ENCODE measurements at regions not wholly inside any gene's neighbourhood (a gene's known extent, or its start where the extent isn't known, plus 50 kb on each side); places are given as distances from the start of the nearest gene placed in this dataset.

- peak; percentile 15 for DNase-seq (ENCODE audit: low read depth)
Observed at GRCh38 chr20:60845146-60845545, 406.9 kb upstream of the CDH4 start.

- DNase-seq (ENCODE audit: low read depth) = no peak
Observed at GRCh38 chr20:60851826-60852704, 400.0 kb upstream of the CDH4 start.

GRCh38 chr20:60857708-60858107 lies 394.4 kb upstream of the CDH4 start:
- DNase-seq (ENCODE audit: low read depth) = peak; percentile 75

DNA sequence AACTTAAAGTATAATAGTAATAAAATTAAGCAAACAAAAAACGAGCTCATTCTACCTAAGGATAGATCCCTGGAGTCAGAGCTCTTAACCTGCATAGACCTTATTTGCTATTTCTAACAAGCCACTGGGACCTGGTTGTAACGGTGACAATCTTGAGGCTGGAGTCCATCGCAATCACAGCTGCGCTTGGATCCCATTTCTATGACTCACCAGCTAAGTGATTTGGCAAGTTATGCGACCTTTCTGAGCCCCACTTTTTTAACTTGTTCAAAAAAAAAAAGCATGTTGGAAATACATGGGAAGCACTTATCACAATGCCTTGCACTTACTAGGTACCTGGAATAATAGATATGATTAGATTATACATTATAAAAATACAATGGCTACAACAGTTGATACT lies 389.5 kb upstream of the CDH4 start:
- DNase-seq (ENCODE audit: low read depth) = peak; percentile 53

DNA sequence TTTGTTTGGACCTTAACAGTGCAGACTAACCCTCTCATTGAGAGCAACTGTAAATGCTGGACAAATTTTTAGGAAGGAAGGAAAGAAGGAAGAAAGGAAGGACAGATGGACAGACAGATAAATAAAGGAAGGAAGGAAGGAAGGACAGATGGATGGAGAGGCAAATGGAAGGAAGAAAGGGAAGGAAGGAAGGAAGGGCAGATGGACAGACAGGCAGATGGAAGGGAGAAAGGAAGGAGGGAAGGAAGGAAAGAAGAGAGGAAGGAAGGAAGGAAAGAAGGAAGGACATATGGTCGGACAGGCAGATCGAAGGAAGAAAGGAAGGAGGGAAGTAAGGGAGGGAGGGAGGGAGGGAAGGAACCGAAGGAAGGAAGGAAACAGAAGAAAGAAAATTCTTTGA lies 388.5 kb upstream of the CDH4 start:
- DNase-seq (ENCODE audit: low read depth) = no peak

DNA sequence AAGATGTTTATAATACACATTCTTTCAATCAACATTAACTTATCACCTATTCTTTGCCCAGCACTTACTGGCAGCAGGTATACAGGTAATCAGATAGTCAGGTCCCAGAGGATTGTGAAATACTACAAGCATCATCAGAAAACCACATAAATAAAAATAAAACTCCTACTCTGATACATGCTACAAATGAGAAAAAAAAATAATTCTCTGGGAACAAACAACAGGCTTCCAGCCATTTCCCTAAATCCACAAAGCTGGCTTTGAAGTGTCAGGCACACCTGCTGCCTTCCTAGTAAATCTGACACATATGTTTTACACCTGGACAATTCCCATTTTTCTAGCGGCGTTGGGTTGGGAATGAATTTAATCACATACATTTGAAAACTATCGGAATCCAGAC lies 384.5 kb upstream of the CDH4 start:
- DNase-seq (ENCODE audit: low read depth) = no peak

- DNase-seq (ENCODE audit: low read depth) = peak; percentile 45
Observed at GRCh38 chr20:60868316-60868891, 383.7 kb upstream of the CDH4 start.

- DNase-seq (ENCODE audit: low read depth) = no peak
Observed at GRCh38 chr20:60869087-60869486, 383.0 kb upstream of the CDH4 start.

DNA sequence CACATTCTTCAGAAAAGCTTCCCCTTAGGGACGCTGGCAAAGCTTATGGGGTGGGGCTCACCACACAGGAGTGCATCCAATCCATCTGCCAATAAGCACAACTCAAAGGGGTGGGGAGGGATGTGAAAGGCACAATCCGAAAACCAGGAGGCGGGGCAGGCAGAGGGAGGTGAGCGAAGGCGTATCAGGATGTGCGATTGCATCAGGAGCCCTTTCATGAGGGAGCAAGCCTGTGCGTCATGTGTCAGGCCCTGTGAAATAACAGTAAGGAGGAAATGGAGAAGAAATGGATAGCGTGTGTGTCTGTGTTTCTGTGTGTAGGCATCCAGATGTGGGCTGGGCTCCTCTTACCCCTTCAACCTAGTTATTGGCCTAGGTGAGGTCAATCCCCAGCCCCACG lies 382.4 kb upstream of the CDH4 start:
- DNase-seq (ENCODE audit: low read depth) = peak; percentile 62

DNA sequence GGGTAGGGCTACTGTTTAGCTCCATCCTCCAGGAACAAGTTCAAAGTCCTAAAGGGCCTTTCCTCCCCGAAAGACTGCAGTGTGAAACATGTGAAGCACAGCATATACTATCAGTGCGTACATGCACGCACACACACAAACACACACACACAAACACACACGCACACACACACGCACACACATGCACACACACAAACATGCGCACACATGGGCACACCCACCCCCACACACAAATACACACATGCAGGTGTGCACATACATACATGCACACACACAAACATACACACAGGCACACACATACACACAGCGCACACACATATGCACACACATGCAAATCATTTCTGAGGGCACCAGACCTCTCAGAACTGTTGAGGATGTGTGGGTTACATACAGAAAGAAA lies 382.0 kb upstream of the CDH4 start:
- no peak for DNase-seq (ENCODE audit: low read depth)

- no peak for DNase-seq (ENCODE audit: low read depth)
Observed at GRCh38 chr20:60872224-60872623, 379.8 kb upstream of the CDH4 start.

DNA sequence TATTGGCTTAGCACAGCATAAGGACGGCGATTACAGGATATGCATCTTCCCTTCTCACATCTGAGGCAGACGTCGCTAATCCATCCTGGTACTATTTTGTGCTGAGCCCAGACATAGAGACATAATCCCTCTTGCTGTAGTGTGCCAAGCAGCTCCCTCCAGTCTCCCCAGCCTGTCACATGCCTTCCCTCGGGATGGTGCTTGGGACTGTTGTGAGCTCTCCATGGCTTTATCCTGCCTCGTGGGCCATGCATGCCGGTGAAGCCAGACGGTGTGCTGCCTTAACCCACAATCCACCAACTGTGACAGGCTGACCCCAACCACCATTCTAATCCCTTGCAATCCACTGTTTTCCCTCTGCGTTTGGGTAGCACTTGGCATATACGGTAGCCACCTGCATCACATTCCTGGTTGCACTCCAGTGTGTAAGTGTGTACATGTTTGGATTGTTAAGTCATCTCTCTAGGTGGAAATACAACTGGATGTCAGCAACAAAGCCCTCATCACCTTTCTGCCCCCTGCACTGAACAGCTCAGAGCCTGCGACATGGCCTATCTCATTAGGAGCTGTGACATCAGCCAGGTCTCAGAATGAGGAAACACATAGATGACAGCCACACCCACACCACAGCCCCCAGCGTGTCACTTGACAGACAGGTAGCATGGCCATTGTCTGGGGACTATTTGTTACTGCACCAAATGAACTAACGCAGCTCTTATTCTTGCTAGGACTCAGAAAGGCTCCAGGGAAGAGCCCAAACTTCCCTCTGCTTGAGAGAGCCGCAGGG lies 374.8 kb upstream of the CDH4 start:
- DNase-seq (ENCODE audit: low read depth) = no peak

- DNase-seq (ENCODE audit: low read depth) = peak; percentile 23
Observed at GRCh38 chr20:60882836-60883235, 369.2 kb upstream of the CDH4 start.

GRCh38 chr20:60883496-60883895 lies 368.6 kb upstream of the CDH4 start:
- no peak for DNase-seq (ENCODE audit: low read depth)

- no peak for DNase-seq (ENCODE audit: low read depth)
Observed at GRCh38 chr20:60884277-60884676, 367.8 kb upstream of the CDH4 start.

DNA sequence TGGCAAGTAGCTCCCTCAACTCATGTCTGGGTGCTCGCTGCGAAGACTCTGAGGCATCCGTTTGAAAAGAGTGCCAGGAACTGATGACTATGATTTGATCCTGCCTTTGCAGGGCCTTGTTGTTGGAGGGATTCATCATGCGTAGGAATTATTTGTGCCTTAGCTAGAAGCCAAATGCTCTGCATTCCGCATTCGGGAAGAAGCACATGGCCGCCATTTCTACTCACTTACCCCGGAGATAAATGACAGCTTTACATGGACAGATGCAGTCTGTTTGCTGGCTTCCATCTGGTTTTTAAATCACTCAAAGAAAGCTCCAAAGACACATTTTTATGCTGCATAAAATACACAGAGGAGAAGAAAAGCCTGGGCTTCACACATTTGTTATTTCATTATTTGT lies 363.3 kb upstream of the CDH4 start:
- no peak for DNase-seq (ENCODE audit: low read depth)

DNA sequence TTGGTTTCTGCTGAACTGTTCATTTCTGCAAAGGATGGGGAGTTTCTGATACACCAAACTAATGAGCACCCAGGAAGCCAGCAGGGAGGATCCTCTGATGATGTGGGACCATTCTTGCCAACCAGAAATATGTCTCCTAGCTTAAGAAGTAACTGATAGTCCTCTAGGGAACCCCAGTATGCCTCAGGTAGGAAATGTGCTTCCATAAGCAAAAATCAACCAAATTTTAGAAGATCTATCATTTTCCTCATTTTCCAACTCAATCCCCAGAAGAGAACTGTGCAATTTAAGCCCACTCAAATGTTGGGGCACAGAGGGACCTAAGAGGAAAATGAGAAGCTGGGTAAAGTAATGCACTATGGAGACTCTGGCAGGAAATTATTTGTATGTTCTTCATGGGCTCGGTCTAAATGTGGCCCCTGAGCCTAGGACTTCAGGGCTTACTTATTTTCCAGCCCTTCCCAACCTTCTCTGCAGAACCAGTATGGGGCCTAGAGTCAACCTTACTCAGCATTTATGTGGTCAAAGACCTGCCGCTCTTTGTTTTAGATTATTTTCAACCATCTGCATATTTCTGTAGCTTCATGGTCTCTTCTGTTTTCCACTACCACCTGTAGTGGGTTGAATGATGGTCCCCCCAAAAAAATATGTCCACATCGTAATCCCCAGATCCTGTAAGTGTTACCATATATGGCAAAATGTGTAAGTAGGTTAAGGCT lies 359.8 kb upstream of the CDH4 start:
- no peak for DNase-seq (ENCODE audit: low read depth)

- DNase-seq (ENCODE audit: low read depth) = no peak
Observed at GRCh38 chr20:60894091-60894490, 358.0 kb upstream of the CDH4 start.

DNA sequence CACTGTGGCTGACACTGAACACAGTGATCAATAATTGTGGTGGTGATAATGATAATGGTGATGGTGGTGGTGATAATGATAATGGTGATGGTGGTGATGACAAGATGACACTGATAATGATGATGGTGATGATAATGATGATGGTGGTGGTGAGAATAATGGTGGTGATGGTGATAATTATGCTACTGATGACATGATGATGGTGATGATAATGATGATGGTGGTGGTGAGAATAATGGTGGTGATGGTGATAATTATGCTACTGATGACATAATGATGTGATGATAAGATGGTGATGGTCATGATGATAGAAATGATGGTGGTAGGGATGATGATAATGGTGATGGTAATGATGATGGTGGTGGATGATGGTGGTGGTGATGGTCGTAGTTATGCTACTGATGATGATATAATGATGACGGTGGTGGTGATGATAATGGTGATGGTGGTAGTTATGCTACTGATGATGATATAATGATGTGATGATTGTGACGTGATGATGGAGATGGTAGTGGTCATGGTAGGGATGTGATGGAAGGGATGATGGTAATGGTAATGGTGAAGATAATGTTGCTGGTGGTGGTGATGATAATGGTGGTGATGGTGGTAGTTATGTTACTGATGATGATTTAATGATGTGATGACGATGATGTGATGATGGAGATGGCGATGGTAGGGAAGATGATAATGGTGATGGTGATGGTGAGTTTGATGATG lies 356.5 kb upstream of the CDH4 start:
- no peak for DNase-seq (ENCODE audit: low read depth)

GRCh38 chr20:60897976-60898375 lies 354.1 kb upstream of the CDH4 start:
- DNase-seq (ENCODE audit: low read depth) = no peak

GRCh38 chr20:60899320-60899719 lies 352.7 kb upstream of the CDH4 start:
- DNase-seq (ENCODE audit: low read depth) = no peak

All from Daoy (cell line).